T-helper 2 cell treated with Interferon-gamma antibody and Interleukin-4, amounts not matched to agents 5 μg/mL and 100 μg/mL, for 36 hours (primary cell): ENCODE measurements at regions not wholly inside any gene's neighbourhood (a gene's known extent, or its start where the extent isn't known, plus 50 kb on each side); places are given as distances from the start of the nearest gene placed in this dataset.

Experiments used
- DNase-seq: peaks from one replicate; pipeline ENCODE4 v3.0.0; 2021; ENCODE audit warnings: low spot score
- H3K27ac Mint-ChIP-seq: one replicate; pipeline ENCODE4 v1.8.0; 2021; ENCODE audit warnings: mild to moderate bottlenecking, mixed read lengths
- H3K27me3 Mint-ChIP-seq: one replicate; pipeline ENCODE4 v1.8.0; 2021; ENCODE audit warnings: low read depth, mixed read lengths
- H3K36me3 Mint-ChIP-seq: one replicate; pipeline ENCODE4 v1.8.0; 2021; ENCODE audit warnings: low read depth, mixed read lengths
- H3K4me1 Mint-ChIP-seq: one replicate; pipeline ENCODE4 v1.8.0; 2021; ENCODE audit warnings: low read depth, mixed read lengths
- H3K4me3 Mint-ChIP-seq: one replicate; pipeline ENCODE4 v1.8.0; 2022; ENCODE audit warnings: mild to moderate bottlenecking, moderate library complexity, mixed read lengths
- H3K9me3 Mint-ChIP-seq: one replicate; pipeline ENCODE4 v1.8.0; 2021; ENCODE audit warnings: mixed read lengths

- H3K27ac Mint-ChIP-seq, result no peak overlapping the region
- H3K27me3 Mint-ChIP-seq, result no peaks in the 10 kb centered on the region
- H3K4me3 Mint-ChIP-seq, result no peak overlapping the region
- H3K36me3 Mint-ChIP-seq, result peaks cover 15% of the 10 kb centered on the region
- H3K4me1 Mint-ChIP-seq, result peaks cover 17% of the 10 kb centered on the region
- no peak for DNase-seq
- no peaks in the 10 kb centered on the region for H3K9me3 Mint-ChIP-seq
These were observed 99.7 kb downstream of the RFLNA start for GRCh38 chr12:124394462-124395128.

- no peak overlapping the region for H3K27ac Mint-ChIP-seq
- H3K27me3 Mint-ChIP-seq, result no peaks in the 10 kb centered on the region
- H3K36me3 Mint-ChIP-seq, result peaks cover 14% of the 10 kb centered on the region
- peaks cover 17% of the 10 kb centered on the region for H3K4me1 Mint-ChIP-seq
- no peak overlapping the region for H3K4me3 Mint-ChIP-seq
- no peaks in the 10 kb centered on the region for H3K9me3 Mint-ChIP-seq
- DNase-seq, result no peak
These were observed 98.9 kb downstream of the RFLNA start for GRCh38 chr12:124393831-124394230.

GRCh38 chr12:124393414-124393790 lies 98.5 kb downstream of the RFLNA start:
- no peaks in the 10 kb centered on the region for H3K27me3 Mint-ChIP-seq
- H3K9me3 Mint-ChIP-seq, result no peaks in the 10 kb centered on the region
- H3K27ac Mint-ChIP-seq, result no peak overlapping the region
- H3K36me3 Mint-ChIP-seq, result peaks cover 14% of the 10 kb centered on the region
- H3K4me1 Mint-ChIP-seq, result peaks cover 19% of the 10 kb centered on the region
- H3K4me3 Mint-ChIP-seq, result no peak overlapping the region
- DNase-seq, result no peak

- Mint-ChIP-seq H3K4me1 (peaks cover 19% of the 10 kb centered on the region), H3K36me3 (peaks cover 14% of the 10 kb centered on the region), H3K27ac (no peak overlapping the region), H3K9me3 (no peaks in the 10 kb centered on the region), H3K4me3 (no peak overlapping the region), H3K27me3 (no peaks in the 10 kb centered on the region)
- DNase-seq, result no peak
These were observed 97.9 kb downstream of the RFLNA start for GRCh38 chr12:124392667-124393413.

GRCh38 chr12:124392271-124392666 lies 97.4 kb downstream of the RFLNA start:
- no peaks in the 10 kb centered on the region for H3K9me3 Mint-ChIP-seq
- no peaks in the 10 kb centered on the region for H3K27me3 Mint-ChIP-seq
- no peak overlapping the region for H3K4me3 Mint-ChIP-seq
- peak overlapping the region; percentile 36 for H3K27ac Mint-ChIP-seq
- DNase-seq, result no peak
- peaks cover 14% of the 10 kb centered on the region for H3K36me3 Mint-ChIP-seq
- peaks cover 19% of the 10 kb centered on the region for H3K4me1 Mint-ChIP-seq

- peak; percentile 30 for DNase-seq
- Mint-ChIP-seq H3K36me3 (peaks cover 14% of the 10 kb centered on the region), H3K27ac (peak overlapping the region; percentile 74), H3K4me1 (peaks cover 19% of the 10 kb centered on the region), H3K9me3 (no peaks in the 10 kb centered on the region), H3K27me3 (no peaks in the 10 kb centered on the region), H3K4me3 (peak overlapping the region; percentile 35)
These were observed 96.7 kb downstream of the RFLNA start for GRCh38 chr12:124391340-124392261.

GRCh38 chr12:124390442-124391097 lies 95.7 kb downstream of the RFLNA start:
- no peak for DNase-seq
- Mint-ChIP-seq H3K36me3 (peaks cover 14% of the 10 kb centered on the region), H3K27me3 (no peaks in the 10 kb centered on the region), H3K9me3 (no peaks in the 10 kb centered on the region), H3K4me3 (peak overlapping the region; percentile 9), H3K4me1 (peaks cover 19% of the 10 kb centered on the region), H3K27ac (no peak overlapping the region)

- no peak for DNase-seq
- Mint-ChIP-seq H3K4me3 (peak overlapping the region; percentile 43), H3K4me1 (peaks cover 19% of the 10 kb centered on the region), H3K27ac (no peak overlapping the region), H3K27me3 (no peaks in the 10 kb centered on the region), H3K36me3 (peaks cover 14% of the 10 kb centered on the region), H3K9me3 (no peaks in the 10 kb centered on the region)
These were observed 95.0 kb downstream of the RFLNA start for GRCh38 chr12:124389725-124390441.

GRCh38 chr12:124389138-124389724 lies 94.3 kb downstream of the RFLNA start:
- H3K4me1 Mint-ChIP-seq, result peaks cover 19% of the 10 kb centered on the region
- no peaks in the 10 kb centered on the region for H3K27me3 Mint-ChIP-seq
- H3K9me3 Mint-ChIP-seq, result no peaks in the 10 kb centered on the region
- peak overlapping the region; percentile 40 for H3K4me3 Mint-ChIP-seq
- no peak overlapping the region for H3K27ac Mint-ChIP-seq
- H3K36me3 Mint-ChIP-seq, result peaks cover 14% of the 10 kb centered on the region
- peak; percentile 53 for DNase-seq

GRCh38 chr12:124388679-124389137 lies 93.8 kb downstream of the RFLNA start:
- peak; percentile 58 for DNase-seq
- Mint-ChIP-seq H3K9me3 (no peaks in the 10 kb centered on the region), H3K36me3 (peaks cover 11% of the 10 kb centered on the region), H3K27ac (no peak overlapping the region), H3K4me1 (peaks cover 19% of the 10 kb centered on the region), H3K4me3 (peak overlapping the region; percentile 40), H3K27me3 (no peaks in the 10 kb centered on the region)

GRCh38 chr12:124388038-124388671 lies 93.3 kb downstream of the RFLNA start:
- H3K27ac Mint-ChIP-seq, result no peak overlapping the region
- H3K4me1 Mint-ChIP-seq, result peaks cover 19% of the 10 kb centered on the region

GRCh38 chr12:124387528-124387911 lies 92.6 kb downstream of the RFLNA start:
- no peak for DNase-seq
- peaks cover 11% of the 10 kb centered on the region for H3K36me3 Mint-ChIP-seq
- H3K27me3 Mint-ChIP-seq, result no peaks in the 10 kb centered on the region
- no peak overlapping the region for H3K4me3 Mint-ChIP-seq
- H3K4me1 Mint-ChIP-seq, result peaks cover 19% of the 10 kb centered on the region
- H3K9me3 Mint-ChIP-seq, result no peaks in the 10 kb centered on the region
- H3K27ac Mint-ChIP-seq, result no peak overlapping the region

More at GRCh38 chr12:124388038-124388671, 93.3 kb downstream of the RFLNA start:
- Mint-ChIP-seq H3K36me3 (peaks cover 11% of the 10 kb centered on the region), H3K9me3 (no peaks in the 10 kb centered on the region), H3K4me3 (peak overlapping the region; percentile 21), H3K27me3 (no peaks in the 10 kb centered on the region)
- no peak for DNase-seq
